ENCODE measurements at regions not wholly inside any gene's neighbourhood (a gene's known extent, or its start where the extent isn't known, plus 50 kb on each side); places are given as distances from the start of the nearest gene placed in this dataset.

GRCh38 chr6:113644861-113645575 lies 212.1 kb upstream of the MARCKS start:
- no peak for DNase-seq (ENCODE audit: low read depth in 1 of 2, low spot score in 1 of 2)

DNA sequence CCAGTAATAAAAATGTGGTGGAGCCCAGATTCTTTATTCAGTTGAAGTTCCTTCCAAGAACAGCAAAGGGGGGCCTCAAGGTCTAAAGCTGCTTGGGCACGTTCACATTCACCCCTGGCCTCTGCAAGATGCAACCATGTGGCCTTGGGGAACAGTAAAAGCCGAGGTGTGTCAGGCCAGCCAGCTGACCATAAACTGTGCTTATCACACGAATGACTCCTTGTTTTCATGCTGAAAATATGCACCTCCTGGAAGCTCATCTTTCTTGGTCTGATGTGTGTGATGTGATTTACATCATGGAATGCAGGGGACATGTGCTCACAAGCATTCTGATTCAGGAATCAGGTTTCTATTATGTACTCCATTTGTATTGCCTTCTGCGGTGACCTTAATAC lies 211.6 kb upstream of the MARCKS start:
- DNase-seq (ENCODE audit: low read depth in 1 of 2, low spot score in 1 of 2) = no peak

DNA sequence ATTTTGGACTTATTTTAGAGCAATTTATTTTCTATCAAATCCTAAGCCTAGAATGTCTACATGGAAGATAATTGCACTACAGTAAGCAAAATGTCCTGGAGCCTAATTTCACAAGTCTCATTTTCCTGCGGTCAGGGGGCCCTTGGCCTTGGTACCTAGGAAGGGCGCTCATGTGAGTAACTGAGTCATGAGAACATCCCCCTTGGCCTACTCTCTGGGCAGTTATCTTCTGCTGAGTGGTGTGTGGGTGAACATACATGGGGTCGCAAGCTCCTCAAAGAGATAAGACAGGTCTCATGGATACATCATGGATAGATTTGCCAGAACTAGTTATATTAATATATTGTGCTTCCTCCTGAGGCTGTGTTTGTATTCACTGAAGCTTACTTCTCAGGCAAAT lies 211.2 kb upstream of the MARCKS start:
- no peak for DNase-seq (ENCODE audit: low read depth in 1 of 2, low spot score in 1 of 2)

- DNase-seq (ENCODE audit: low read depth in 1 of 2, low spot score in 1 of 2) = no peak
Measured at GRCh38 chr6:113646701-113647100, 210.4 kb upstream of the MARCKS start.

GRCh38 chr6:113647143-113647889 lies 209.8 kb upstream of the MARCKS start:
- DNase-seq (ENCODE audit: low read depth in 1 of 2, low spot score in 1 of 2) = no peak

GRCh38 chr6:113648698-113649097 lies 208.4 kb upstream of the MARCKS start:
- no peak for DNase-seq (ENCODE audit: low read depth in 1 of 2, low spot score in 1 of 2)

GRCh38 chr6:113649276-113649675 lies 207.9 kb upstream of the MARCKS start:
- DNase-seq (ENCODE audit: low read depth in 1 of 2, low spot score in 1 of 2) = no peak

GRCh38 chr6:113649880-113650609 lies 207.1 kb upstream of the MARCKS start:
- DNase-seq (ENCODE audit: low read depth in 1 of 2, low spot score in 1 of 2) = no peak

GRCh38 chr6:113650610-113650979 lies 206.6 kb upstream of the MARCKS start:
- DNase-seq (ENCODE audit: low read depth in 1 of 2, low spot score in 1 of 2) = no peak

GRCh38 chr6:113651120-113651519 lies 206.0 kb upstream of the MARCKS start:
- DNase-seq (ENCODE audit: low read depth in 1 of 2, low spot score in 1 of 2) = no peak

DNA sequence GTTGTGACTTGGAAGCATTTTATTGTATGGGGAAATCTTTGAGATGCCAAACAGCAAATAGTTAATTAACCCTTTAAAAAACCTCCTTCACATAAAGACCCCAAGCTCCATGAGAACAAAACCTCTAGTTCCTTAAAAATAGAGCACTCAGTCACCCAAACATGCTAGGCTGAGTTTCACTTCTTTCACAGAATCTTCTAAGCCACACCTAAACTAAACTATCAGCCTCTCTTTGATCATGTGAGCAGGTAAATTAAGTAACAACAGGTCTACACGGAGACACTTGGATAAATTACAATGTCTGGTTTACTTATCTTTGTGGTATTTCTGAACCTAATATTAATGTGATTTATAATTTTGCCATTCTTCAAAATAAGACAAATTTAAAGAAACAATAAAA lies 205.2 kb upstream of the MARCKS start:
- no peak for DNase-seq (ENCODE audit: low read depth in 1 of 2, low spot score in 1 of 2)

DNA sequence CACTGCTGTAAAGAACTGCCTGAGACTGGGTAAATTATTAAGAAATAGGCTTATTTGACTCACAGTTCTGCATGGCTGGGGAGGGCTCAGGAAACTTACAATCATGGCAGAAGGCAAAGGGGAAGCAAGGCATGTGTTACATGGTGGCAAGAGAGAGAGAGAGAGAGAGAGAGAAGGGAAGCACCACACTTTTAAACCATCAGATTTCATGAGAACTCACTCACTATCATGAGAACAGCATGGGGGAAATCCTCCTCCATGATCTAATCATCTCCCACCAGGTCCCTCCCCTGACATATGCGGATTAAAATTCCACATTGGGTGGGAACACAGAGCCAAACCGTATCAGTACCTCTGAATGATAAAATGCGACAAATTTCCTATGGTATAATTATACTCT lies 203.9 kb upstream of the MARCKS start:
- DNase-seq (ENCODE audit: low read depth in 1 of 2, low spot score in 1 of 2) = no peak

DNA sequence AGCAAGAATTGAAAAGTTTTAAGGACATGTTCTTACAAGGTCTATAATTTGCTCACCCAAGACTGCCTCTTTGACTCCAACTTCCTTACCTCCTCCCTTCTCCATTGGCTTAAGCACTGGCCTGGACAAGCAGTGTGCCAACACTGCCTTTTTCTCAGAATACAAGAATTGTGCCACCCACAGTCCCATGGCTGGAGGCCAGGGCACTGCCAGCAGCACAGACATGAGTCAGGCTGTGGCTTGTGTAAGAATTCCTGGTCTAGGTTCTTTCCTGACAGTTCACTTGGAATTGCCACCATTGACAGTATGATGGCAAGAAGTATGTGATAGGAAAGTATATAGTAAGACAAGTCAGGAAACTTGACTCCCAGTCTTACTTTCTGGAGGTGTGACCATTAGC lies 202.7 kb upstream of the MARCKS start:
- no peak for DNase-seq (ENCODE audit: low read depth in 1 of 2, low spot score in 1 of 2)

- DNase-seq (ENCODE audit: low read depth in 1 of 2, low spot score in 1 of 2) = no peak
Measured at GRCh38 chr6:113655761-113656160, 201.4 kb upstream of the MARCKS start.

DNA sequence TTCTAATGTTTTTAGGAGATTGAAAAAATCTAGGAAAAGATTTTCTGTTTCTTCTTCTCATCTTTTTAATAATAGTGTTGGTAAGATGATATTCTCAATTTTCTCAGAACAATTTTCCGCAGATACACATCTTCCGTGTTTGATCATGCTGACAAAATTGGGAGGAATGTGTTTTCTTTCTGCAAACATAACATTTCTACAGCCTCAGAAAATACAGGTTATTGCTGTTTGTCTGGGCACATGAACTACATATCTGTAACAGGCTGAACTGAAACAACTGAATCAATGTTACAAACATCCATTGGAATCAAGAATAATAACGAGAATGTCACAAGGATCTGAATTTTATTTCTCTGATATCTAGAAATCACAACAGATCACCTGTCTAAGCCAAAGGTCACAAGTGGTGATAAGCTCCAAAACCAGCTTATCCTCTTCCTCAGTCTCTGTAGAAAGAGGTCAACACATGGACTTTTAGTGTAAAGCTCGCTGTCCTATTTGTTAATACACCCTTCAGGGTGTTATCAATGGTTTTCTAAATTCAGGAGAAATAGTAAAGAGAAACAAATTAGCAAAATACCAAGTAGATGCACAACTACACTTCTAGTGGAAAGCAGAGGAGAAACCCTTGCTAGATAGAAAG lies 197.3 kb upstream of the MARCKS start:
- no peak for DNase-seq (ENCODE audit: low read depth in 1 of 2, low spot score in 1 of 2)

- no peak for DNase-seq (ENCODE audit: low read depth in 1 of 2, low spot score in 1 of 2)
Measured at GRCh38 chr6:113660819-113661218, 196.3 kb upstream of the MARCKS start.

- DNase-seq (ENCODE audit: low read depth in 1 of 2, low spot score in 1 of 2) = no peak
Measured at GRCh38 chr6:113662093-113662665, 195.0 kb upstream of the MARCKS start.

GRCh38 chr6:113662688-113663333 lies 194.3 kb upstream of the MARCKS start:
- DNase-seq (ENCODE audit: low read depth in 1 of 2, low spot score in 1 of 2) = no peak

- DNase-seq (ENCODE audit: low read depth in 1 of 2, low spot score in 1 of 2) = no peak
Measured at GRCh38 chr6:113664909-113665308, 192.2 kb upstream of the MARCKS start.

GRCh38 chr6:113668641-113669408 lies 188.3 kb upstream of the MARCKS start:
- DNase-seq (ENCODE audit: low read depth in 1 of 2, low spot score in 1 of 2) = no peak
